H1 (cell line): ENCODE measurements at regions not wholly inside any gene's neighbourhood (a gene's known extent, or its start where the extent isn't known, plus 50 kb on each side); places are given as distances from the start of the nearest gene placed in this dataset.

Experiments used
- CTCF ChIA-PET: fragments of 300-600 bp; sonication (Branson Sonifier 250); formaldehyde crosslinking; loops from one replicate; lab custom pipeline; 2021; ENCODE audit not compliant: partially characterized antibody; lab: Charles Lee
- POLR2A ChIA-PET: fragments of 300-600 bp; sonication (Branson Sonifier 250); formaldehyde crosslinking; loops from one replicate; lab custom pipeline; 2021; ENCODE audit warnings: inconsistent platforms; ENCODE audit not compliant: partially characterized antibody; lab: Charles Lee
- DNase-seq, 2 experiments: peaks; one replicate each; pipeline versions ENCODE4 v3.0.0 to v3.0.0-alpha.2; 2010 to 2022; ENCODE audit warnings: low spot score in 2 of 2, low read depth in 1 of 2, mixed read lengths in 1 of 2
- FAIRE-seq: peaks from 2 replicates; lab custom pipeline; 2011; peaks lifted over from hg19 to GRCh38; lab: Jason Lieb, UNC
- H2AFZ ChIP-seq: 2 replicates; pipeline ENCODE4 v1.8.1; 2012; ENCODE audit warnings: low read length, inconsistent platforms
- H2AK5ac ChIP-seq: 2 replicates; pipeline ENCODE4 v1.6.1; 2013; ENCODE audit warnings: low read depth, low read length
- H2BK120ac ChIP-seq: replicated peaks from 2 replicates; pipeline ENCODE3; 2013; ENCODE audit warnings: low read depth, low read length, inconsistent platforms
- H2BK12ac ChIP-seq: 2 replicates; pipeline ENCODE4 v1.6.1; 2013; ENCODE audit warnings: low read depth, low read length
- H2BK15ac ChIP-seq: 2 replicates; pipeline ENCODE4 v1.6.1; 2013; ENCODE audit warnings: low read length
- H2BK20ac ChIP-seq: 2 replicates; pipeline ENCODE4 v1.6.1; 2013; ENCODE audit warnings: low read length
- H2BK5ac ChIP-seq: 2 replicates; pipeline ENCODE4 v1.6.1; 2013; ENCODE audit warnings: low read depth, low read length
- H3K14ac ChIP-seq: 2 replicates; pipeline ENCODE4 v1.6.1; 2013; ENCODE audit warnings: inconsistent platforms; ENCODE audit not compliant: insufficient read length
- H3K18ac ChIP-seq: 2 replicates; pipeline ENCODE4 v1.6.1; 2013; ENCODE audit warnings: low read length; ENCODE audit errors: extremely low read depth
- H3K23ac ChIP-seq: 2 replicates; pipeline ENCODE4 v1.6.1; 2013; ENCODE audit warnings: inconsistent platforms; ENCODE audit not compliant: insufficient read length
- H3K23me2 ChIP-seq: 2 replicates; pipeline ENCODE4 v1.6.1; 2013; ENCODE audit warnings: low read depth, low read length
- H3K27ac ChIP-seq: 2 replicates; pipeline ENCODE4 v1.6.1; 2011; ENCODE audit warnings: low read depth, low read length, inconsistent platforms
- H3K27me3 ChIP-seq, 4 experiments: replicated peaks in 1 of 4; 1 replicate in 1 of 4; 2 replicates in 3 of 4; pipeline versions ENCODE4 v1.6.1 to v1.8.1; 2011 to 2013; ENCODE audit warnings: low read length in 3 of 4, mild to moderate bottlenecking in 3 of 4, inconsistent platforms in 2 of 4, mixed read lengths in 2 of 4, moderate library complexity in 1 of 4; ENCODE audit not compliant: control insufficient read depth in 3 of 4, insufficient read depth in 3 of 4; ENCODE audit errors: extremely low read depth in 1 of 4
- H3K36me3 ChIP-seq, 4 experiments: 2 replicates each; pipeline versions ENCODE4 v1.6.1 to v1.8.1; 2011 to 2013; ENCODE audit warnings: mild to moderate bottlenecking in 4 of 4, low read length in 3 of 4, moderate library complexity in 2 of 4, control low read depth in 1 of 4, inconsistent platforms in 1 of 4; ENCODE audit not compliant: insufficient read depth in 4 of 4, control insufficient read depth in 2 of 4
- H3K4ac ChIP-seq: replicated peaks from 2 replicates; pipeline ENCODE3; 2013; ENCODE audit warnings: low read length, low read depth, mixed read lengths, inconsistent platforms; ENCODE audit not compliant: insufficient read length
- H3K4me1 ChIP-seq, 4 experiments: replicated peaks in 1 of 4; 1 replicate in 1 of 4; 2 replicates in 3 of 4; pipeline versions ENCODE4 v1.6.1 to v1.8.1; 2011 to 2013; ENCODE audit warnings: low read length in 3 of 4, inconsistent platforms in 2 of 4, mixed read lengths in 1 of 4; ENCODE audit not compliant: insufficient read depth in 4 of 4, control insufficient read depth in 3 of 4
- H3K4me2 ChIP-seq, 2 experiments: 2 replicates each; pipeline versions ENCODE4 v1.6.1 to v1.8.1; 2011 to 2013; ENCODE audit warnings: low read depth in 2 of 2, low read length in 2 of 2, control low read depth in 1 of 2, inconsistent platforms in 1 of 2, mild to moderate bottlenecking in 1 of 2; ENCODE audit not compliant: insufficient read depth in 1 of 2
- H3K4me3 ChIP-seq, 4 experiments: fragments of 200-600, 300-600 bp in 1 of 4; sonication (generic), shearing (Covaris generic), sonication (Bioruptor Twin) in 1 of 4; 2 replicates each; pipeline versions ENCODE4 v1.5.1 to v1.8.1; 2011 to 2016; ENCODE audit warnings: low read length in 4 of 4, low read depth in 3 of 4, control low read depth in 2 of 4, inconsistent platforms in 2 of 4, mild to moderate bottlenecking in 2 of 4, mixed read lengths in 1 of 4, moderate library complexity in 1 of 4; ENCODE audit not compliant: insufficient read depth in 2 of 4; ENCODE audit errors: extremely low read depth in 1 of 4
- H3K56ac ChIP-seq: replicated peaks from 2 replicates; pipeline ENCODE3; 2013; ENCODE audit warnings: low read depth, mild to moderate bottlenecking, mixed read lengths, low read length, inconsistent platforms; ENCODE audit not compliant: insufficient read length
- H3K79me1 ChIP-seq: 2 replicates; pipeline ENCODE4 v1.6.1; 2013; ENCODE audit warnings: low read depth, low read length, control low read depth
- H3K79me2 ChIP-seq, 2 experiments: 2 replicates each; pipeline versions ENCODE4 v1.6.1 to v1.8.1; 2012 to 2013; ENCODE audit warnings: low read length in 2 of 2, mild to moderate bottlenecking in 2 of 2, inconsistent platforms in 1 of 2; ENCODE audit not compliant: insufficient read depth in 2 of 2, control insufficient read depth in 1 of 2
- H3K9ac ChIP-seq, 4 experiments: replicated peaks in 1 of 4; 1 replicate in 1 of 4; 2 replicates in 3 of 4; pipeline versions ENCODE4 v1.6.1 to v1.8.1; 2011 to 2013; ENCODE audit warnings: low read depth in 3 of 4, low read length in 3 of 4, control low read depth in 2 of 4, mild to moderate bottlenecking in 2 of 4, moderate library complexity in 2 of 4, inconsistent platforms in 1 of 4; ENCODE audit errors: extremely low read depth in 1 of 4
- H3K9me3 ChIP-seq, 2 experiments: 2 replicates each; pipeline versions ENCODE4 v1.6.1 to v1.8.1; 2012 to 2013; ENCODE audit warnings: mild to moderate bottlenecking in 2 of 2, moderate library complexity in 2 of 2, control low read depth in 1 of 2, inconsistent platforms in 1 of 2, low read depth in 1 of 2, low read length in 1 of 2, mixed read lengths in 1 of 2; ENCODE audit not compliant: insufficient read depth in 2 of 2
- H4K20me1 ChIP-seq, 2 experiments: replicated peaks in 1 of 2; 2 replicates each; pipeline versions ENCODE3 to v1.8.1; 2011 to 2013; ENCODE audit warnings: inconsistent platforms in 2 of 2, low read length in 2 of 2, mild to moderate bottlenecking in 1 of 2; ENCODE audit not compliant: insufficient read depth in 2 of 2, control insufficient read depth in 1 of 2
- H4K5ac ChIP-seq: 2 replicates; pipeline ENCODE4 v1.6.1; 2013; ENCODE audit warnings: low read length, low read depth, mixed read lengths, inconsistent platforms; ENCODE audit not compliant: insufficient read length
- H4K8ac ChIP-seq: 2 replicates; pipeline ENCODE4 v1.8.0; 2013; ENCODE audit warnings: mild to moderate bottlenecking, moderate library complexity, low read length, inconsistent platforms; ENCODE audit not compliant: insufficient read depth; ENCODE audit errors: extremely low read depth
- H4K91ac ChIP-seq: replicated peaks from 2 replicates; pipeline ENCODE3; 2013; ENCODE audit warnings: low read length, mixed read lengths, inconsistent platforms; ENCODE audit not compliant: insufficient read length
- MAFK ChIP-seq: IDR thresholded peaks from 2 replicates; pipeline ENCODE4 v1.6.1; 2012; ENCODE audit warnings: low read depth, mild to moderate bottlenecking, improper control_type of control experiment, low read length
- SP2 ChIP-seq: IDR thresholded peaks from 2 replicates; pipeline ENCODE4 v1.6.1; 2012; ENCODE audit warnings: mild to moderate bottlenecking, low read length, inconsistent platforms
- TBP ChIP-seq: IDR thresholded peaks from 2 replicates; pipeline ENCODE4 v1.6.1; 2011; ENCODE audit warnings: low read depth, low read length, improper control_type of control experiment
- WGBS, 2 experiments: shearing (Covaris generic) in 1 of 2; methylation state at CpG; one replicate each; pipeline versions ENCODE4 v1.1.6 to v1.1.7; 2013 to 2015; ENCODE audit warnings: low lambda C conversion rate in 2 of 2, mixed read lengths in 2 of 2, inconsistent platforms in 1 of 2, low coverage in 1 of 2, missing lambda C conversion rate in 1 of 2; ENCODE audit not compliant: insufficient replicate concordance in 2 of 2, insufficient coverage in 1 of 2, insufficient read length in 1 of 2; ENCODE audit errors: extremely low coverage in 1 of 2, missing lambda C conversion rate in 1 of 2; 5-methylcytosine and 5-hydroxymethylcytosine counted together
- TF ChIP-seq, protein P1 (sequence below): IDR thresholded peaks from 2 replicates; pipeline ENCODE4 v1.6.1; 2011; ENCODE audit warnings: low read depth, mild to moderate bottlenecking, low read length; ENCODE audit not compliant: insufficient read depth

DNA sequence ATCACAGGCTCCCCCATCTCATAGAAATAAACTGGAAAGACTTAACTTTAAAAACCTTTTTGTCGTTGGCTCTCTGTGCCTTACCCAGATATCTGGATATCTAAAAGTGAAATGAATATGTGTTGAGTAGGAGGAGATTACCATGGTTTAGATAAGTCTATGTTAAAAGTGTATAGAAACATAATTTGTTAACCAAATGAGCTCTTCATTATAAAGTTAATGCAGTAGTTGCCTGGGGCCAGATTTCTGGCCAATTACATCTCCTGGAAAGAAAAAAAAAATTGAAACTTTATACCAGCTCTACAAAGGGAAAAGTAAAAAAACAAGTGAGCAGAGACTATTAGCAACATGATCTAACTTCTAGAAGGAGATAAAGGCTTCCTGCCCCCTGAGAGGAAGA is 259.6 kb upstream of the UBE2E3 start:
- Histone ChIP-seq H4K8ac (no peak overlapping the region), H2AFZ (no peak overlapping the region), H4K91ac (no peak overlapping the region), H2BK120ac (no peak overlapping the region), H2BK15ac (no peak overlapping the region), H3K36me3 (no peaks in the 10 kb centered on the region), H3K4ac (no peak overlapping the region), H2BK5ac (no peak overlapping the region), H3K23me2 (no peaks in the 10 kb centered on the region; the same call in 1 of the 2 replicates), H4K5ac (no peak overlapping the region), H3K14ac (no peak overlapping the region), H2AK5ac (no peak overlapping the region), H2BK20ac (no peak overlapping the region), H3K56ac (no peak overlapping the region), H3K79me2 (no peaks in the 10 kb centered on the region), H3K9me3 (no peaks in the 10 kb centered on the region), H3K9ac (no peak overlapping the region), H2BK12ac (no peak overlapping the region), H3K4me1 (no peaks in the 10 kb centered on the region), H3K79me1 (no peaks in the 10 kb centered on the region), H3K4me3 (no peak overlapping the region), H3K27me3 (no peaks in the 10 kb centered on the region), H3K23ac (no peak overlapping the region), H3K4me2 (no peak overlapping the region), H4K20me1 (no peaks in the 10 kb centered on the region), H3K27ac (no peak overlapping the region), H3K18ac (no peak overlapping the region)
- ChIA-PET POLR2A (no interaction called here), CTCF (no interaction called here)
- FAIRE-seq (no peak), DNase-seq (no peak)
- TF ChIP-seq TBP (no peak), MAFK (no peak), SP2 (no peak)
- TF ChIP-seq, protein P1, sequence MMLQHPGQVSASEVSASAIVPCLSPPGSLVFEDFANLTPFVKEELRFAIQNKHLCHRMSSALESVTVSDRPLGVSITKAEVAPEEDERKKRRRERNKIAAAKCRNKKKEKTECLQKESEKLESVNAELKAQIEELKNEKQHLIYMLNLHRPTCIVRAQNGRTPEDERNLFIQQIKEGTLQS: no peak
- WGBS, 2 experiments: 88% methylated on average over 1 of the region's 1 CpG; no CpG with 5 or more reads in 1 of the 2 experiments
